ENCODE measurements at regions not wholly inside any gene's neighbourhood (a gene's known extent, or its start where the extent isn't known, plus 50 kb on each side); places are given as distances from the start of the nearest gene placed in this dataset.

- TF ChIP-seq, protein P1, sequence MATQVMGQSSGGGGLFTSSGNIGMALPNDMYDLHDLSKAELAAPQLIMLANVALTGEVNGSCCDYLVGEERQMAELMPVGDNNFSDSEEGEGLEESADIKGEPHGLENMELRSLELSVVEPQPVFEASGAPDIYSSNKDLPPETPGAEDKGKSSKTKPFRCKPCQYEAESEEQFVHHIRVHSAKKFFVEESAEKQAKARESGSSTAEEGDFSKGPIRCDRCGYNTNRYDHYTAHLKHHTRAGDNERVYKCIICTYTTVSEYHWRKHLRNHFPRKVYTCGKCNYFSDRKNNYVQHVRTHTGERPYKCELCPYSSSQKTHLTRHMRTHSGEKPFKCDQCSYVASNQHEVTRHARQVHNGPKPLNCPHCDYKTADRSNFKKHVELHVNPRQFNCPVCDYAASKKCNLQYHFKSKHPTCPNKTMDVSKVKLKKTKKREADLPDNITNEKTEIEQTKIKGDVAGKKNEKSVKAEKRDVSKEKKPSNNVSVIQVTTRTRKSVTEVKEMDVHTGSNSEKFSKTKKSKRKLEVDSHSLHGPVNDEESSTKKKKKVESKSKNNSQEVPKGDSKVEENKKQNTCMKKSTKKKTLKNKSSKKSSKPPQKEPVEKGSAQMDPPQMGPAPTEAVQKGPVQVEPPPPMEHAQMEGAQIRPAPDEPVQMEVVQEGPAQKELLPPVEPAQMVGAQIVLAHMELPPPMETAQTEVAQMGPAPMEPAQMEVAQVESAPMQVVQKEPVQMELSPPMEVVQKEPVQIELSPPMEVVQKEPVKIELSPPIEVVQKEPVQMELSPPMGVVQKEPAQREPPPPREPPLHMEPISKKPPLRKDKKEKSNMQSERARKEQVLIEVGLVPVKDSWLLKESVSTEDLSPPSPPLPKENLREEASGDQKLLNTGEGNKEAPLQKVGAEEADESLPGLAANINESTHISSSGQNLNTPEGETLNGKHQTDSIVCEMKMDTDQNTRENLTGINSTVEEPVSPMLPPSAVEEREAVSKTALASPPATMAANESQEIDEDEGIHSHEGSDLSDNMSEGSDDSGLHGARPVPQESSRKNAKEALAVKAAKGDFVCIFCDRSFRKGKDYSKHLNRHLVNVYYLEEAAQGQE (IDR thresholded peaks at IDR 0.05; ENCODE audit: low read depth) = no peak
- TF ChIP-seq, protein P2, sequence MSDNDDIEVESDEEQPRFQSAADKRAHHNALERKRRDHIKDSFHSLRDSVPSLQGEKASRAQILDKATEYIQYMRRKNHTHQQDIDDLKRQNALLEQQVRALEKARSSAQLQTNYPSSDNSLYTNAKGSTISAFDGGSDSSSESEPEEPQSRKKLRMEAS (IDR thresholded peaks at IDR 0.05) = no peak
- TF ChIP-seq TEAD4 (IDR thresholded peaks at IDR 0.05) (no peak), EP300 (IDR thresholded peaks at IDR 0.05; ENCODE audit: borderline replicate concordance) (no peak), TAF1 (IDR thresholded peaks at IDR 0.05; ENCODE audit: low read depth) (no peak), CEBPB (IDR thresholded peaks at IDR 0.05) (no peak), USF1 (IDR thresholded peaks at IDR 0.05) (no peak), TCF12 (IDR thresholded peaks at IDR 0.05; ENCODE audit: low read depth) (no peak), CREB1 (IDR thresholded peaks at IDR 0.05; ENCODE audit: low read depth) (no peak), EGR1 (IDR thresholded peaks at IDR 0.05) (no peak), YY1 (IDR thresholded peaks at IDR 0.05; ENCODE audit: low read depth) (no peak), RAD21 (IDR thresholded peaks at IDR 0.05; ENCODE audit: low read depth) (no peak)
Observed at GRCh38 chr1:163657719-163658118, 336.0 kb downstream of the NUF2 start.
